ENCODE measurements at regions not wholly inside any gene's neighbourhood (a gene's known extent, or its start where the extent isn't known, plus 50 kb on each side); places are given as distances from the start of the nearest gene placed in this dataset.

GRCh38 chr14:83463500-83464098 lies 1929.9 kb upstream of the SEL1L start:
- H3K27me3 ChIP-seq (ENCODE audit: control insufficient read depth, insufficient read depth, low read length): no peaks in the 10 kb centered on the region
- no peaks in the 10 kb centered on the region for H3K36me3 ChIP-seq (ENCODE audit: control insufficient read depth, insufficient read depth, low read length)
- H3K9me3 ChIP-seq (ENCODE audit: control insufficient read depth, low read depth, low read length): no peaks in the 10 kb centered on the region
- H3K4me1 ChIP-seq (ENCODE audit: control insufficient read depth, insufficient read depth, low read length): no peaks in the 10 kb centered on the region
- no CpG with 5 or more reads among the region's 4 CpGs for WGBS (ENCODE audit: insufficient coverage, low lambda C conversion rate)
- H3K27ac ChIP-seq (ENCODE audit: low read length): no peak overlapping the region
- peak in 1 of 2 donors; percentile 7 for DNase-seq
- no peak overlapping the region for H3K4me3 ChIP-seq (ENCODE audit: low read length)

GRCh38 chr14:83467811-83468210 lies 1934.2 kb upstream of the SEL1L start:
- no peak for DNase-seq
- WGBS (ENCODE audit: insufficient coverage, low lambda C conversion rate): no CpG with 5 or more reads among the region's 3 CpGs
- H3K4me3 ChIP-seq (ENCODE audit: low read length): no peak overlapping the region
- no peaks in the 10 kb centered on the region for H3K27me3 ChIP-seq (ENCODE audit: control insufficient read depth, insufficient read depth, low read length)
- H3K4me1 ChIP-seq (ENCODE audit: control insufficient read depth, insufficient read depth, low read length): no peaks in the 10 kb centered on the region
- H3K9me3 ChIP-seq (ENCODE audit: control insufficient read depth, low read depth, low read length): no peaks in the 10 kb centered on the region
- no peak overlapping the region for H3K27ac ChIP-seq (ENCODE audit: low read length)
- no peaks in the 10 kb centered on the region for H3K36me3 ChIP-seq (ENCODE audit: control insufficient read depth, insufficient read depth, low read length)

DNA sequence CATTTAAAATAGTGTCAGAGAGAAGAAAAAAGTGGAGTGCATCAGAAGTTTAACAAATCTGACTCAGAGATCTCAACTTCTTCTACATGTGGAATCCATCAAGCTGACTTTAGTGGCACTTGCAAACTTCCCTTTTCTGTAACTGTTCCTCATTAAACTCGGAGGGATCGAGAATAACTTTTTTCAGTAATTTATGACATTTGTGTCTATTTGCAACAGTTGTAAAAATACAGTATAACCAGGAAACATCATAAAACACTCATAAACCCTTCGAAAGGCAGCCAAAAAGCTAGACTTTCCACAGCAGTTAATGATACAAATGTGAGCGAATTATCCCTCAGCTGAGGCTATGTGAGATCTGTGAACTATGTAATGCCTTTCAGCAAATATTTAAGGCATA lies 1936.8 kb upstream of the SEL1L start:
- H3K4me1 ChIP-seq (ENCODE audit: control insufficient read depth, insufficient read depth, low read length): no peaks in the 10 kb centered on the region
- H3K27me3 ChIP-seq (ENCODE audit: control insufficient read depth, insufficient read depth, low read length): no peaks in the 10 kb centered on the region
- no peak for DNase-seq
- H3K36me3 ChIP-seq (ENCODE audit: control insufficient read depth, insufficient read depth, low read length): no peaks in the 10 kb centered on the region
- 73% methylated on average over 2 of the region's 4 CpGs for WGBS (ENCODE audit: insufficient coverage, low lambda C conversion rate)
- H3K9me3 ChIP-seq (ENCODE audit: control insufficient read depth, low read depth, low read length): no peaks in the 10 kb centered on the region
- no peak overlapping the region for H3K27ac ChIP-seq (ENCODE audit: low read length)
- no peak overlapping the region for H3K4me3 ChIP-seq (ENCODE audit: low read length)

- WGBS (ENCODE audit: insufficient coverage, low lambda C conversion rate): 100% methylated on average over 1 of the region's 1 CpG
- Histone ChIP-seq H3K36me3 (ENCODE audit: control insufficient read depth, insufficient read depth, low read length) (no peaks in the 10 kb centered on the region), H3K9me3 (ENCODE audit: control insufficient read depth, low read depth, low read length) (no peaks in the 10 kb centered on the region), H3K27me3 (ENCODE audit: control insufficient read depth, insufficient read depth, low read length) (no peaks in the 10 kb centered on the region), H3K4me1 (ENCODE audit: control insufficient read depth, insufficient read depth, low read length) (no peaks in the 10 kb centered on the region), H3K27ac (ENCODE audit: low read length) (no peak overlapping the region), H3K4me3 (ENCODE audit: low read length) (no peak overlapping the region)
- DNase-seq: no peak
Observed at GRCh38 chr14:83470959-83471695, 1937.5 kb upstream of the SEL1L start.

DNA sequence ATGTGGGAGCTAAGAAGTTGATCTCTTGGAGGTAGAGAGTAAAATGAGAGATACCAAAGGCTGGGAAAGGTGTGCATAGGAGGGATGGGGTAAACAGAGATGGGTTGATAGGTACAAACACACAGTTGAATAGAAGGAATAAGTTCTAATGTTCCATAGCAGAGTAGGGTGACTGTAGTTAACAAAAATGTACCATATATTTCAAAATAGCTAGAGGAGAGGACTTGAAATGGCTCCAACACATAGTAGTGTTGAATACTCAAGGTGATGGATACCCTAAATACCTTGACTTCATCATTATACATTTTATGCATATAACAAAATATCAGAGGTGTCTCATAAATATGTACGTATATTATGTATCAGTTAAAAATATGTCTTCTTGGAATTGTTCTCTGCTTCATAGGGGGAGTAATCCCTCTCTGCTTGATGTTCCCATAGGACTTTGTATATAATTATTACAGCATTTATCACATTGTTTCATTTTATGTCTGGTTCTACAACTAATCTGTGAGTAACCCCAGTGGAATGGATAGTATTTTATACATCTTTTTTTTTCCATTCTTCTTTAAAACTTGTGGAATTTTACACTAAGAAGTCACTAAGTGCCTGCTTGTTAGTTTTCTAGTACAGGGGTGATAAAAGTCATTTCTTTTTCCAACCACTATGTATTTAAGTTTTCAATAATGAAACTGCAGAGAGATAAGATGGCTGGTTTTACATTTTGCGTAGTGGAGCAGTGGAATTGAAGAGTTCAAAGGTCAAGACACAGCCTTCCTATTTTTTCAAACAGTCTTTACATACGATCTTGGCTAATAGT lies 1940.0 kb upstream of the SEL1L start:
- Histone ChIP-seq H3K36me3 (ENCODE audit: control insufficient read depth, insufficient read depth, low read length) (no peaks in the 10 kb centered on the region), H3K27ac (ENCODE audit: low read length) (no peak overlapping the region), H3K4me3 (ENCODE audit: low read length) (no peak overlapping the region), H3K4me1 (ENCODE audit: control insufficient read depth, insufficient read depth, low read length) (no peaks in the 10 kb centered on the region), H3K9me3 (ENCODE audit: control insufficient read depth, low read depth, low read length) (no peaks in the 10 kb centered on the region), H3K27me3 (ENCODE audit: control insufficient read depth, insufficient read depth, low read length) (no peaks in the 10 kb centered on the region)
- 0% methylated on average over 1 of the region's 3 CpGs for WGBS (ENCODE audit: insufficient coverage, low lambda C conversion rate)
- no peak for DNase-seq

DNA sequence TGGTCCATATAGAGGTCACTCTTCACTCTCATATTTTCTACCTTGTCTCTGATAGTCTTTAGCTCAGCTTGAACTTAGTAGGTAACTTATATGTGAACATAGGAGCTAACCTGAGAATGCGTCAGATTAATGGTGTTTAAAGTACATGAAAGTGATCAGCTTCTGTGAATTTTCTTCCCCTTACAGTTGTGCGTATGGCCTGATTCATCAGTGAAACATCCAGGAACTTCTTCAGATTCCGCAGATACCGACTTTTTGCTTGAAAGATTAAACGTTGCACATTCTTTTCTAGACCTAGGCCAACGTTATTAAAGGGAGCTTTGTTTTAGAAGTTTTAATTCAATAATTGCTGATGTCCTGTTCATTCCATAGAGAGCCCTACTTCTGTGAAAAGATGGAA lies 1945.1 kb upstream of the SEL1L start:
- H3K4me1 ChIP-seq (ENCODE audit: control insufficient read depth, insufficient read depth, low read length): no peaks in the 10 kb centered on the region
- H3K9me3 ChIP-seq (ENCODE audit: control insufficient read depth, low read depth, low read length): no peaks in the 10 kb centered on the region
- WGBS (ENCODE audit: insufficient coverage, low lambda C conversion rate): 90% methylated on average over 5 of the region's 6 CpGs
- no peak for DNase-seq
- H3K27me3 ChIP-seq (ENCODE audit: control insufficient read depth, insufficient read depth, low read length): no peaks in the 10 kb centered on the region
- no peak overlapping the region for H3K4me3 ChIP-seq (ENCODE audit: low read length)
- no peak overlapping the region for H3K27ac ChIP-seq (ENCODE audit: low read length)
- H3K36me3 ChIP-seq (ENCODE audit: control insufficient read depth, insufficient read depth, low read length): no peaks in the 10 kb centered on the region

- DNase-seq: no peak
- no peak overlapping the region for H3K4me3 ChIP-seq (ENCODE audit: low read length)
- no peaks in the 10 kb centered on the region for H3K36me3 ChIP-seq (ENCODE audit: control insufficient read depth, insufficient read depth, low read length)
- no peak overlapping the region for H3K27ac ChIP-seq (ENCODE audit: low read length)
- WGBS (ENCODE audit: insufficient coverage, low lambda C conversion rate): 75% methylated on average over 1 of the region's 1 CpG
- H3K4me1 ChIP-seq (ENCODE audit: control insufficient read depth, insufficient read depth, low read length): no peaks in the 10 kb centered on the region
- H3K27me3 ChIP-seq (ENCODE audit: control insufficient read depth, insufficient read depth, low read length): no peaks in the 10 kb centered on the region
- no peaks in the 10 kb centered on the region for H3K9me3 ChIP-seq (ENCODE audit: control insufficient read depth, low read depth, low read length)
Observed at GRCh38 chr14:83483063-83483462, 1949.4 kb upstream of the SEL1L start.

- no peak overlapping the region for H3K4me3 ChIP-seq (ENCODE audit: low read length)
- H3K27ac ChIP-seq (ENCODE audit: low read length): no peak overlapping the region
- H3K27me3 ChIP-seq (ENCODE audit: control insufficient read depth, insufficient read depth, low read length): no peaks in the 10 kb centered on the region
- H3K4me1 ChIP-seq (ENCODE audit: control insufficient read depth, insufficient read depth, low read length): no peaks in the 10 kb centered on the region
- no peaks in the 10 kb centered on the region for H3K9me3 ChIP-seq (ENCODE audit: control insufficient read depth, low read depth, low read length)
- H3K36me3 ChIP-seq (ENCODE audit: control insufficient read depth, insufficient read depth, low read length): no peaks in the 10 kb centered on the region
- no peak for DNase-seq
Observed at GRCh38 chr14:83485591-83485990, 1951.9 kb upstream of the SEL1L start.

- Histone ChIP-seq H3K27me3 (ENCODE audit: control insufficient read depth, insufficient read depth, low read length) (no peaks in the 10 kb centered on the region), H3K4me1 (ENCODE audit: control insufficient read depth, insufficient read depth, low read length) (no peaks in the 10 kb centered on the region), H3K4me3 (ENCODE audit: low read length) (no peak overlapping the region), H3K27ac (ENCODE audit: low read length) (no peak overlapping the region), H3K36me3 (ENCODE audit: control insufficient read depth, insufficient read depth, low read length) (no peaks in the 10 kb centered on the region), H3K9me3 (ENCODE audit: control insufficient read depth, low read depth, low read length) (no peaks in the 10 kb centered on the region)
- WGBS (ENCODE audit: insufficient coverage, low lambda C conversion rate): no CpG with 5 or more reads among the region's 2 CpGs
- DNase-seq: no peak
Observed at GRCh38 chr14:83491091-83491490, 1957.4 kb upstream of the SEL1L start.

- H3K36me3 ChIP-seq (ENCODE audit: control insufficient read depth, insufficient read depth, low read length): no peaks in the 10 kb centered on the region
- no peak overlapping the region for H3K4me3 ChIP-seq (ENCODE audit: low read length)
- H3K4me1 ChIP-seq (ENCODE audit: control insufficient read depth, insufficient read depth, low read length): no peaks in the 10 kb centered on the region
- WGBS (ENCODE audit: insufficient coverage, low lambda C conversion rate): 100% methylated on average over 1 of the region's 3 CpGs
- DNase-seq: peak in 1 of 2 donors; percentile 2
- no peaks in the 10 kb centered on the region for H3K9me3 ChIP-seq (ENCODE audit: control insufficient read depth, low read depth, low read length)
- H3K27ac ChIP-seq (ENCODE audit: low read length): no peak overlapping the region
- H3K27me3 ChIP-seq (ENCODE audit: control insufficient read depth, insufficient read depth, low read length): no peaks in the 10 kb centered on the region
Observed at GRCh38 chr14:83520837-83521236, 1987.2 kb upstream of the SEL1L start.
